ENCODE measurements at regions not wholly inside any gene's neighbourhood (a gene's known extent, or its start where the extent isn't known, plus 50 kb on each side); places are given as distances from the start of the nearest gene placed in this dataset.
"Not testable (repeated sequence)": the region's sequence is repeated elsewhere in the genome, so short reads cannot be mapped to it uniquely, and the experiment has no call there.

DNA sequence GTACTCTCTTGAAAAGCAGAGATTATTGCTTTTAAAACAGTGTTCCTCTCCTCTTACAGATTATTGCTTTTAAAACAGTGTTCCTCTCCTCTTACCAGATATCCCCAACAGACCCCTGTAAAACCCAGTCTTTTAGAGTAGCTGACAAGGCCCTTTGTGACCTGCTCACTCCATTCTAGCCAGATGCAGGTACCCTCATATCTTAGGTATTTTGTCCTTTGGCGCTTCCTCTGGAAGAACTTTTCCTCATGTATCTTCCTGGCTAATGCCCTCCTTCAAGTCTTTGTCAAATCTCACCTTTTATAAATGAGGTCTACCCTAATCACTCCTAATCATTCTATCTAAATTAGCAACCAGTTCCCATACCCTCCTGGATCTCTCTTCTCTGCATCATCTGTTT, 536.0 kb downstream of the BTBD3 start:
- DNase-seq (ENCODE audit: low spot score) = no peak

DNA sequence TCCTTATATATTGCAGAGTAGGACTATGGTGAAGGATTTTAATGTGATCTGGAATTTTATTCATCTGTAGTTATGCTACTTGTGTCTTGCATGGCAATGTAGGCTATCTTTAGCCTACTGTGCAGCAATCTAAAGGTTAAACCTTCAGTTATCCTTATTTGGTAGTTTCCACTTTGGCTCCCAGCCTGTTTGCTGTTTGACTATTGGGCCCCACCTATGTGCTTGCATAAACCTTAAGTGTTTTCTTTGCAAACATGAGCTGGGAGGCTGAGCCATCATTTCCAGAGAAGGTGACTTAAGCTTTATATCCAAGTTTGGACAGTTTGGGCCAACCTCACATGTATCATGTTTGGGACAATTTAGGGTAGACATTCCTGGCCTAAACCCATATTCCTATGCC, 537.5 kb downstream of the BTBD3 start:
- no peak for DNase-seq (ENCODE audit: low spot score)

DNA sequence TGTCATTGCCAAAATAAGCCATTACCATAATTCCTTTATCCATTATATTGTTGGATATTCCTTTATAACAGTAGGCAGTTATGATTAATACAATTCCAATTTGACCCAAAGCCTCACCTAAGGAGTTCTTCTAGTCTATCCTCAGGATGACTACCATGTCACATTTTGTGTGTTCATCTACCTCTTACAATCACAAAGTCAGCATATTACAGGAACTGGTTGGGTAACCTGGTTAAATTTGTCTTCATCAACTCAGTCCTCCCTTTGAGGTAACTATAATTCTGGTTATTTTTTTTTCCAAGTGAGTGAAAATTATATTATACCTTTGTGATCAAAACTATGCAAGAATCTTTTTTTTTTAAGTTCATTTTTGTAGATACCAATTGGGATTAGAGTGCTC, 540.5 kb downstream of the BTBD3 start:
- no peak for DNase-seq (ENCODE audit: low spot score)

DNA sequence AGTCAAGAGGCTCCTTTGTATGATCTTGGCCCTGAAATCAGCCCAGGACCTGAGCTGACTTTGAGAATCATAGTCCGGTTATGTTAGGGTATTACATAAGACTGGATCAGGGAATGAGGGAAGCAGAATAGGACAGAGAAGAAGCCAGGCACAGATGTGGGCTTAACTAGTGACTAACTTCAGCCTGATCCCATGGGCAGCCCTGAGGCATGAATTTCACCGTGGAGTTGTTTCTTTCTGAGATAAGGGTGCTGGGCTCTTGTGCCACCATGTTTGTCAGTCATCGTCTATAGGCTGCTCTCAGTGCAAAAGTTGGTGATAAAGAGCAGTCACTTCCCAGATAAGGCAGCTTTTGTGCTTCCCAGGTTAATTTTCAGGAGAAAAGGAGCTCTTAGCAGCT, 544.7 kb upstream of the SPTLC3 start:
- DNase-seq (ENCODE audit: low spot score) = no peak

DNA sequence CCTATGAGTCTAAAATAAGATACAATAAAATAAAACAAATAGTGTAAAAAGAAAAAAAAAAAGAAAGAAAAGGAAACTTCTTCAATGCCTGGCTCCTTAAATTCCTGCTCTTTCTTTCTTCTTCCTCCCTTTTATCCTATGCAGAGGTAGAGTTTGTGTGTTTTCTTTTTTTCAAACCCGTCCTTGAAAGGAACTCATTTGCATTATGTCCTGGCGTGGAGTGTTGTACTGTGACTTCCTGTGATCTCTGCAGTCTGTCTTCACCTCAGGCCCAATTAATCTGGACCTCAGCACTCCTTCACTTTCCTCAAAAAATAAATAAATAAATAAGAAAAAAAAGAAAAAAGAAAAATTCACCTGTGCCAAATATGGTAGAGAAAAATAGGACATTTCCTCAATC, 541.9 kb upstream of the SPTLC3 start:
- DNase-seq (ENCODE audit: low spot score) = no peak

DNA sequence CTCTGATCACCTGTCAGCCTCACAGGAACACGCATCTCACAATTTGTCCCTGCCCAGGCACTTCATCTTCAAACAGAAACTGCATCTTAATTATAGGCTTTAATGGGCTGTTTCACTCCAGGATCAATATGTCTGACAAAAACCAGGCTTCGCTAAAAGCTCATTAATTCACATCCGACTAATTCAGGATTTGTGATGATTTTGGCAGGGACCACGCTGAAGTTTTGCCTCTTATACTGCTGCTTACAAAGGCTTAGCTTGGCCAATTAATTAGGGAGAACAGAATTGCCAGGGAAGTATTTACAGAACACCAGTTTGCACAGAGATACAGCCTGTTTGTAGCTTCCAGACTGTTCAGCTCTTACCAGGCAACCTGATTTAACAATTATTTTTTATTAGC, 541.0 kb upstream of the SPTLC3 start:
- DNase-seq (ENCODE audit: low spot score) = peak; percentile 71

DNA sequence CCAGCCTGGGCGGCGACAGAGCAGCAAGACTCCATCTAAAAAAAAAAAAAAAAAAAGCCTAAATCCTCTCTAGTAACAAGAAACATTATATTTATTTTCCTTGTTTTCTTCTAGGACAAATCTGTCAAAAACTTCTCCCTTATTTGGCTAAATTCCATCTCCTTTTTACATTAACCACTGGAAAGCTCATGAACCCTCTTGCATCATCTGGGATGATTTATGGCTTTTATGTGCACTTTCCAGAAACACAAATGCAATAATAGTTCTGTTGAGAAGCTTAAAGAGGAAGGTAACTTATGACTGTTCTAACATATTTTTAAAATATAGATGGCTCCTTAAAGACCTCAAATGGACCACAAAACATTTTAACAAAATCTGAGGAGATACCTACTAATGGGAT, 526.1 kb upstream of the SPTLC3 start:
- no peak for DNase-seq (ENCODE audit: low spot score)

DNA sequence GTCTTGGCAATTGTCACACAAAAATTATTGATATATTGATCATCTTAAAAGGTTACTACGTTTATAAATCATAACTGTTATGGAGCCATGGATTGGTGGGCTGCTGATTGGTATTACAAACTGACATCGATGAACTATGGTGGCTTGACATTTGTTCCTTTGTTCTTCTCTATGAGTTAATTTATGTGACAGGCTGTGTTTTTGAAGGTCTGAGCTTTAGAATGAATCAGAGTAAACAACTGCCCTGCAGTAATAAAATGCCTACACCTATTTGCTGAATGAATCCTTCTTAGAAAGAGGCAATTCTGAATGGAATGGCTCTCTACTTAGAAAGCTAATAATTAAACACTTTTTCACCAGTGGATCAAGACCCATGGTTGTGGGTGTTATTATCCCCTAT, 506.3 kb upstream of the SPTLC3 start:
- no peak for DNase-seq (ENCODE audit: low spot score)

DNA sequence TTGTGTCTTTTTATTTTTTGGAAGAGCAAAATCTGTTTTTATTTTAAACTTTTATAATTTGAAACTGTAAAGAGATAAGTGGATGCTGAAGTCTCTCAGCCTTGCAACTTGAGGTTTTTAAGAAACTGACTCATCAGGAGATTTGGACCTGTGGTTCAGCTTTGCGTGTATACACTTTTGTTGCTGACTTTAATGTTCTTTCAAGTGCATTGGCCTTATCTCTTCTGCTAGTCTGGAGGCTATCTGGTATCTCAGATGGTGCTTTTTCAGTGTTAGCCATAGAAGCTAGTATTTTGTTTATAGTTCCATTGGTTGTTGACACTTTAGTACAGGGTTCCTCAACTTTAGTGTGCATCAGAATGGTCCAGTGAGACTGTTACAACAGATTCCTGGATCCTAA, 504.0 kb upstream of the SPTLC3 start:
- no peak for DNase-seq (ENCODE audit: low spot score)

DNA sequence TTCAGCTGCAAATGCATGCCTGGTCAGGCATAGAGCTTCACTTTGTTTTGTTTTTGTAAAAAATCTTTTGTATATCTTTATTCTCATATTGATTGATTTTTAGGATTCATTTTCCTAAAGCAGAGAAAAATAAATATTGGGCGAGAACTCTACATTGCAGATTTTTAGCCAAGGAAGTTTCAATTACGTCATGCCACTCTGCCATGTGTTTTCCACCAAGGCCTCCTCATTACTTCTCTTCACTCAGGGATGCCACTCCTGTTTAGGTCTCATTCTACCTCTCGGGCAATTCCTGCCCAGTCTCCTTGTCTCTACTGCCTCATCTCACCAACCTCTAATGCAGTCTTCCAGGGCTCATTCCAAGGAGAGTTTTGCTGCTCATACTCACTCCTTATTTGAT, 497.3 kb upstream of the SPTLC3 start:
- DNase-seq (ENCODE audit: low spot score) = no peak

DNA sequence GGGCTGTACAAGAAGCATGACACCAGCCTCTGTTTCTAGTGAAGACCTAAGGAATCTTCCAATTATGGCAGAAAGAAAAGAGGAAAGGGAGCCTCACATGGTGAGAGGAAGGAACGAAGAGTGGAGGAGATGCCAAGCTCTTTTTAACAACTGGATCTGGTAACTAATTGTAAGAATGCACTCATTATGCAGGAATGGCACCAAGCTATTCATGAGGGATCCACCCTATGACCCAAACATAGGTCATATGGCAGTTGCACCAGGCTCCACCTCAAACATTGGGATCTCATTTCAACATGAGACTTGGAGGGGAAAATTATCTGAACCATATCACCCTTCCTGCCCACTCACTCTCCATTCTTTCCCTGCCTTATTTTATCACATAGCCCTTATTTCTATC, 496.0 kb upstream of the SPTLC3 start:
- no peak for DNase-seq (ENCODE audit: low spot score)

DNA sequence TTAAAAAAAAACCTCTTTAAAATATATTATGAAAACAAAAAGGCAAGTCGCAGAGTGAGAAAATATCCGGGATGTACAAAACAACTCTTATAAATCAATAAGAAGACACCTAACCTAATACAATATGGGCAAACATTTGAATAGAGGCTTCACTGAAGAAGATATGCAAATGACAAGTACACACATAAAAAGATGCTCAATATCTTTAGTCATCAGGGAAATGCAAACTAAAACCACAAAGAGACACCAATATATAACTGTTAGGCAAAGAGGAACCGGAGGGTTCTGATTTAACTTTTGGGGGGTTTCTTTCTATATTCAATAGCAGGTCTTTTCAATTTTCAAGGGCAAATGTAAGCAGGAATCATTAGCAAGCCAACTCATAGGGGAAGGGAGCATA, 480.7 kb upstream of the SPTLC3 start:
- DNase-seq (ENCODE audit: low spot score) = peak; percentile 5

DNA sequence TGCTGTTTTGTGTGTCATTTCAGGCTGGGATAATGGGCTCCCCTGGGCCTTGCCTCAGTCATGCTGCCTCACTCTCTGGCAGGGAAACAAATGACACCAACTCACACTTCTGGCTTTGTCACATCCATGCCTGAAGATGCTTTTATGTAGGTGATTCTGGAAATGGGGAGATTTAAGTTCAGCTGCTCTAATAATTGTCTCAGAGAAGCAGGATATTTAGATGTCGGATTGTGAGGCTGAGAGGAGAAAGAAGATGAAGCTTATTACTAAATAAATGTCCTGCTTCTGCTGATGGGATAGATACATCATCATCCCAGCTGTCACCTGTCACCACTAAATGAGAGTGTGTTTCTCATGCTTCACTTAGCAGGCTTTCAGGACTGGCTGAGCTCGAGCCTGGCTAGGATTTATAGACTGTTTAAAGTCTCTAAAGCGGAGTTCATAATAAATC, 480.2 kb upstream of the SPTLC3 start:
- DNase-seq (ENCODE audit: low spot score) = peak; percentile 67

DNA sequence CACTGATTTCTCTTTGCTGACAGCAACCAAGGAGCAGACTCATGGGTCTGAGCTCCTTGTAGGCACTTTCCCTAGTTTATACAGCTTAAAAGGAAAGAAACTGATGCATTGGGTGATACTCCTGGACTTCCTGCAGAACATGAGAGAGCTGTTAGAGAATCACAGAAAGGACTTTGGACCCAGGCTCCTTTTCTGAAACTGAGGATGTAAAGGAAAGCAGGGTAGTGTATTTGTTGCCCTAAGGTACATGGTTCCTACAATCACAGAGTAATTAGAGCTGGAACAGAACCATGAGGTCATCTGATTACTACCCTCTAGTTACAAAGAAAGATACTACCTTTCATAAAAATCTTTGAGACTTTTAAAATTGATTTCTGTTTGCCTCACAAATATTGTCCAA, 477.1 kb upstream of the SPTLC3 start:
- DNase-seq (ENCODE audit: low spot score) = no peak

DNA sequence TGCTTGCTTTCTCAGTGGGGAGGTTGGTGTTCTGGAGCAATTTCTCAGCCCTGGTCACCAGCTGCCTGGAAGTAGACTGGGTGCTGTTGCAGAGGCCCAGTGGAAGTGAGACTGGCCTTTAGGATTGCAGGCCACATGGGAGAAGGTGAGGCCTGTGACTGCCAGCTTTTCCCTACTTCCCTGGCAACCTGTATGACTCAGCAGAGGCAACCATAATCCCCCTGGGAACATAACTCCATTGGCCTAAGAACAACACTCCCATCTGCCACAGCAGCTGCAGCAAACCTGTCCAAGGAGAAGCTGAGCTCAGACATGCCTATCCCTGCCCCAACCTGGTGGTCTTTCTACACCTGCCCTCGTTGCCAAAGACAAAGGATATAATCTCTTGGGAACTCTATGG, 473.5 kb upstream of the SPTLC3 start:
- peak; percentile 16 for DNase-seq (ENCODE audit: low spot score)

DNA sequence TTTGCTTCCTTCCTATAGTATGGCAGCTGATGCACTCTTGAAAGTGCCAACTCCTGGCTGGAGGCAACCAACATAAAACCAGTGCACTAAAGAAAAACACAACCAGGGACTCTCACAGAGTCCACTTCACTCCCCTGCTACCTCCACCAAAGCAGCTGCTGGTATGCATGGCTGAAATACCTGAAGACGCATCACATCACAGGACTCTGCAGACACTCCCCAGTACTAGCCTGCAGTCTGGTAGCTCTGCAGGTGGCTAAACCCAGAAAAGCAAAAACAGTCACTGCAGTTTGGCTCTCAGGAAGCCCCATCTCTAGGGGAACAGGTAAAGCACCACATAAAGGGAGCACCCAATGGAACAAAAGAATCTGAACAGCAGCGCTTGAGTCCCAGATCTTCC, 473.0 kb upstream of the SPTLC3 start:
- DNase-seq (ENCODE audit: low spot score) = no peak

DNA sequence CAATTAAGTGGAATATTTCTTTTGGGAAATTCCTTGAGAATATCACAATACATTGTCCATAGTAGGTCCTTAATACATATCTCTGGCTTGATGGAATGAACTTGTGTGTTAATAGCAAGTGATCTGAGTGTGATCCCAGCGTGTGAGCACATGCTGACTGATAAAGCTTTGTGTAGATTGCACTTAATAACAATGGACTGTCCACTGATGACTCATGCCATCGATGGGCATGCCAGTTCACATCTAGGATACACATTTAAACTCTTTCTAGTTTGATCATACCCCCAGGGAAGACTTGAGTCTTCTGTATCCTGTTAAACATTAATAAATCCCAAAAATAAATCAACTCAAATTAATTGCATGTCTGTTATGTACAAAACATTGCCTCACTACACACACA, 454.3 kb upstream of the SPTLC3 start:
- DNase-seq (ENCODE audit: low spot score) = no peak

DNA sequence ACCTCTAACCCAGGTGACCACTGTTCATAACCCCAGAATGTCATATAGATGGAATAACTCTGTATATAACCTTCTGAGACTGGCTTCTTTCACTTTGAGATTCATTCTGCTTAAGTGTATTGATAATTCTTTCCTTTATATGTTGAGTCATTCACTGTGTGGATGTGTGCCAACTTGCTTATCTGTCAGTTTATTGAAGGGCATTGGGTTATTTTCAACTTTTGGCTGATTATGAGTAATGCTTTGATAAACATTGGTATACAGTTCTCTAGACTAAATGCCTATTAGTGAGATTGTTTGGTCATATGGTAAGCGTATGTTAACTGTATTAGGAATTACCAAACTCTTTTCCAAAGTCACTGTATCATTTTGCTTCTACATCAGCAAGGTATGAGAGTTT, 453.4 kb upstream of the SPTLC3 start:
- no peak for DNase-seq (ENCODE audit: low spot score)

DNA sequence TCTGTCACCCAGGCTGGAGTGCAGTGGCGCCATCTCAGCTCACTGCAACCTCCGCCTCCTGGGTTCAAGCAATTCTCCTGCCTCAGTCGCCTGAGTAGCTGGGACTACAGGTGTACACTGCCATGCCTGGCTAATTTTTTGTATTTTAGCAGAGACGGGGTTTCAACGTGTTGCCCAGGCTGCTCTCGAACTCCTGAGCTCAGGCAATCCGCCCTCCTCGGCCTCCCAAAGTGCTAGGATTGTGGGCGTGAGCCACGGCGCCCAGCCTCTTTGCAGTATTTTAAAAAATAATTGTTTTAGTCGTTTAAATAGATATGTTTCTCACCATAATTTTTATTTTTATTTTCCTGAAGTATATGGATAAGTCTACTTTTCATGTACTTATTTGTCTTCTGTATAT, 452.9 kb upstream of the SPTLC3 start:
- DNase-seq (ENCODE audit: low spot score) = not testable (repeated sequence)

DNA sequence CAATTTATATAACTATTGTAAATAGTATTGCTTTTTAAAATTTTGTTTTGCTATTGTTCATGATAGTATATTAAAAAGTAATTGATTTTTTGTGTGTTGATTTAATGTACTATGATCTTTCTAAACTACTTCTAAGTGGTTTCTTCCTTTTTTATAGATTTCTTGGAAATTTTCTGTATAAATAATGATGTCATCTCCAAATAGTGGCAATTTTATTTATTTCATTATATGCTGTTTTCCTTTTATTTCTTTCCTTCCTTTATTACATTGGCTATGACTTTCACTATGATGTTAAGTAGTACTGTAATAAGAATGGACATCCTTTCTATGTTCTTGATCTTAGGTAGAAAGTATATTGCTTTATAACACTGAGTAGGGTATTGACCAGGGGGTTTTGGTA, 451.5 kb upstream of the SPTLC3 start:
- DNase-seq (ENCODE audit: low spot score) = no peak

DNA sequence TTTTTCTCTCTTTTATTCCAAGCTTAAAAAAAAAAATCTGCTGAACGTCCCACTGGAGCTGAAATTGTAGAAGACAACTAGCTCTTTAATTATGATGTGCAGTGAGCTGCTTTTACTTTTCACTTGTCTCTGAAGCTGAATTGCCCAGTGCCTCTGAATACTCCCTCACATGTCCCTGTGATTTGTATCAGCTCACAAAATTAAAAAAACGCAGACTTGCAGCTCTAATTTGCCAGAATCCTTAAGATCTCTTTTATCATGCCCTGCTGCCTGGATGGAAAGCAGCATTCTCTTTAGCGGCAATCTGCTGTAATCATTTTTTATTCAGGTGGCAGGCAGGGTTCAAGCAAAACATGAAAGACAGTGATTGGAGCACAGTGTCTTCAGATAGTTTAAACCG, 443.8 kb upstream of the SPTLC3 start:
- DNase-seq (ENCODE audit: low spot score) = peak; percentile 79

DNA sequence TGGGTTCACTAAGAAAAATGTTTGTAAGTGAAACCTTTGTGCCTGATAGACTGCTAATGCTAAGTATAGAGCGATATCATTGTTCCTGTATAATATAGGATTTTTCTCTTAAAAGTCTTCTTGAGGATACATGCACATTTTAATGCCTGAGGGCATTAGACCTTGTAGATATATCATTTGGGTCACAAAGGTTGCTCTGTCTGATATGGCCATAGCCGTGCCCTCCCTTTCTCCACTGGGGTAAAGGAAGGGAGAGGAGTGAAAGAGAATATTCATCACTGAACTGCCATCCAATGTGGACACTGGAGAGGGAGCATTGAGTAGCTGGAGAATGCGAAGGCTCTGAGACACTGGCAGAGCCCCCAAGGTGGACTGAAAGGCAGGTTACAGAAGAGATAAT, 442.2 kb upstream of the SPTLC3 start:
- DNase-seq (ENCODE audit: low spot score) = no peak

DNA sequence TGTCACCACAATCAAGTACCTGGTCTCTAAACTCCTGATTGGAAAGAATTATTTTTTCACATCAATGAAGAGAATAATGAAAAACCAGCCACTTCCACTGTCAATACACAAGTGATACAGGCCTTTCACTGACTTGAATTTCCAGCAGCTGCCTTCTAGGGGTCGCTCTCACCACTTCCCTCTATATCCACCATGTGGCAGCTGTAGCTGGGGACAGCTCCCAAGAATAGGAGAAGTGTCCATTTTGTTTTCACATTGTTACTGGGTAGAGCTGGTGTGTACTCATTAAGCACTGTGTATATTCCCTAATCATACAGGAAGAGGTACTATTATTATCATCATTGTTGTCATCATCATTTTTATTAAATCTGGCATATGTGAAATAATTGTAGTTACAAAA, 438.4 kb upstream of the SPTLC3 start:
- DNase-seq (ENCODE audit: low spot score) = peak; percentile 75

DNA sequence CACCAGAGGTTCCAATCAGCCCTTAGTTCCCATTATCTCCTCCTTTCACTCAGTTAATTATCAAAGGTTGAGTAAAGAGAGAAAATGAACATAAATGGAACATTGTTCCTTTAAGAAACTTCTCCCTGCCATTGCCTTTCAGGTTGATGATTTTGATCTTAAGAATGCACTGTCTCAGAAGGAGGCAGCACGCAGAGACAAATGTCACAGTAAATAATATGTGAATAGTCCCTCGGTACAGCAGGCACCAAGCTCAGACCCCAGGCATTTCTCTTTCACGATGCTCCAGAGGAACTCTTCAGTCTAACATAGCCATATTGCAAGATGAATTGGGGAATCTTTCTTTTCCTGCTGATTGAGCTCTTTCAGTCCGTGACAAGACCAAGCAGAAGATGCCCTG, 435.3 kb upstream of the SPTLC3 start:
- DNase-seq (ENCODE audit: low spot score) = no peak

Measured in SK-N-DZ (cell line).